H1 (cell line): ENCODE measurements at regions not wholly inside any gene's neighbourhood (a gene's known extent, or its start where the extent isn't known, plus 50 kb on each side); places are given as distances from the start of the nearest gene placed in this dataset.

Experiments used
- CTCF ChIA-PET: fragments of 300-600 bp; sonication (Branson Sonifier 250); formaldehyde crosslinking; loops from one replicate; lab custom pipeline; 2021; ENCODE audit not compliant: partially characterized antibody; lab: Charles Lee
- POLR2A ChIA-PET: fragments of 300-600 bp; sonication (Branson Sonifier 250); formaldehyde crosslinking; loops from one replicate; lab custom pipeline; 2021; ENCODE audit warnings: inconsistent platforms; ENCODE audit not compliant: partially characterized antibody; lab: Charles Lee
- DNase-seq, 2 experiments: peaks; one replicate each; pipeline versions ENCODE4 v3.0.0 to v3.0.0-alpha.2; 2010 to 2022; ENCODE audit warnings: low spot score in 2 of 2, low read depth in 1 of 2, mixed read lengths in 1 of 2
- FAIRE-seq: peaks from 2 replicates; lab custom pipeline; 2011; peaks lifted over from hg19 to GRCh38; lab: Jason Lieb, UNC
- H2AFZ ChIP-seq: 2 replicates; pipeline ENCODE4 v1.8.1; 2012; ENCODE audit warnings: low read length, inconsistent platforms
- H2AK5ac ChIP-seq: 2 replicates; pipeline ENCODE4 v1.6.1; 2013; ENCODE audit warnings: low read depth, low read length
- H2BK120ac ChIP-seq: replicated peaks from 2 replicates; pipeline ENCODE3; 2013; ENCODE audit warnings: low read depth, low read length, inconsistent platforms
- H2BK12ac ChIP-seq: 2 replicates; pipeline ENCODE4 v1.6.1; 2013; ENCODE audit warnings: low read depth, low read length
- H2BK15ac ChIP-seq: 2 replicates; pipeline ENCODE4 v1.6.1; 2013; ENCODE audit warnings: low read length
- H2BK20ac ChIP-seq: 2 replicates; pipeline ENCODE4 v1.6.1; 2013; ENCODE audit warnings: low read length
- H2BK5ac ChIP-seq: 2 replicates; pipeline ENCODE4 v1.6.1; 2013; ENCODE audit warnings: low read depth, low read length
- H3K14ac ChIP-seq: 2 replicates; pipeline ENCODE4 v1.6.1; 2013; ENCODE audit warnings: inconsistent platforms; ENCODE audit not compliant: insufficient read length
- H3K18ac ChIP-seq: 2 replicates; pipeline ENCODE4 v1.6.1; 2013; ENCODE audit warnings: low read length; ENCODE audit errors: extremely low read depth
- H3K23ac ChIP-seq: 2 replicates; pipeline ENCODE4 v1.6.1; 2013; ENCODE audit warnings: inconsistent platforms; ENCODE audit not compliant: insufficient read length
- H3K23me2 ChIP-seq: 2 replicates; pipeline ENCODE4 v1.6.1; 2013; ENCODE audit warnings: low read depth, low read length
- H3K27ac ChIP-seq: 2 replicates; pipeline ENCODE4 v1.6.1; 2011; ENCODE audit warnings: low read depth, low read length, inconsistent platforms
- H3K27me3 ChIP-seq, 4 experiments: replicated peaks in 1 of 4; 1 replicate in 1 of 4; 2 replicates in 3 of 4; pipeline versions ENCODE4 v1.6.1 to v1.8.1; 2011 to 2013; ENCODE audit warnings: low read length in 3 of 4, mild to moderate bottlenecking in 3 of 4, inconsistent platforms in 2 of 4, mixed read lengths in 2 of 4, moderate library complexity in 1 of 4; ENCODE audit not compliant: control insufficient read depth in 3 of 4, insufficient read depth in 3 of 4; ENCODE audit errors: extremely low read depth in 1 of 4
- H3K36me3 ChIP-seq, 4 experiments: 2 replicates each; pipeline versions ENCODE4 v1.6.1 to v1.8.1; 2011 to 2013; ENCODE audit warnings: mild to moderate bottlenecking in 4 of 4, low read length in 3 of 4, moderate library complexity in 2 of 4, control low read depth in 1 of 4, inconsistent platforms in 1 of 4; ENCODE audit not compliant: insufficient read depth in 4 of 4, control insufficient read depth in 2 of 4
- H3K4ac ChIP-seq: replicated peaks from 2 replicates; pipeline ENCODE3; 2013; ENCODE audit warnings: low read length, low read depth, mixed read lengths, inconsistent platforms; ENCODE audit not compliant: insufficient read length
- H3K4me1 ChIP-seq, 4 experiments: replicated peaks in 1 of 4; 1 replicate in 1 of 4; 2 replicates in 3 of 4; pipeline versions ENCODE4 v1.6.1 to v1.8.1; 2011 to 2013; ENCODE audit warnings: low read length in 3 of 4, inconsistent platforms in 2 of 4, mixed read lengths in 1 of 4; ENCODE audit not compliant: insufficient read depth in 4 of 4, control insufficient read depth in 3 of 4
- H3K4me2 ChIP-seq, 2 experiments: 2 replicates each; pipeline versions ENCODE4 v1.6.1 to v1.8.1; 2011 to 2013; ENCODE audit warnings: low read depth in 2 of 2, low read length in 2 of 2, control low read depth in 1 of 2, inconsistent platforms in 1 of 2, mild to moderate bottlenecking in 1 of 2; ENCODE audit not compliant: insufficient read depth in 1 of 2
- H3K4me3 ChIP-seq, 4 experiments: fragments of 200-600, 300-600 bp in 1 of 4; sonication (generic), shearing (Covaris generic), sonication (Bioruptor Twin) in 1 of 4; 2 replicates each; pipeline versions ENCODE4 v1.5.1 to v1.8.1; 2011 to 2016; ENCODE audit warnings: low read length in 4 of 4, low read depth in 3 of 4, control low read depth in 2 of 4, inconsistent platforms in 2 of 4, mild to moderate bottlenecking in 2 of 4, mixed read lengths in 1 of 4, moderate library complexity in 1 of 4; ENCODE audit not compliant: insufficient read depth in 2 of 4; ENCODE audit errors: extremely low read depth in 1 of 4
- H3K56ac ChIP-seq: replicated peaks from 2 replicates; pipeline ENCODE3; 2013; ENCODE audit warnings: low read depth, mild to moderate bottlenecking, mixed read lengths, low read length, inconsistent platforms; ENCODE audit not compliant: insufficient read length
- H3K79me1 ChIP-seq: 2 replicates; pipeline ENCODE4 v1.6.1; 2013; ENCODE audit warnings: low read depth, low read length, control low read depth
- H3K79me2 ChIP-seq, 2 experiments: 2 replicates each; pipeline versions ENCODE4 v1.6.1 to v1.8.1; 2012 to 2013; ENCODE audit warnings: low read length in 2 of 2, mild to moderate bottlenecking in 2 of 2, inconsistent platforms in 1 of 2; ENCODE audit not compliant: insufficient read depth in 2 of 2, control insufficient read depth in 1 of 2
- H3K9ac ChIP-seq, 4 experiments: replicated peaks in 1 of 4; 1 replicate in 1 of 4; 2 replicates in 3 of 4; pipeline versions ENCODE4 v1.6.1 to v1.8.1; 2011 to 2013; ENCODE audit warnings: low read depth in 3 of 4, low read length in 3 of 4, control low read depth in 2 of 4, mild to moderate bottlenecking in 2 of 4, moderate library complexity in 2 of 4, inconsistent platforms in 1 of 4; ENCODE audit errors: extremely low read depth in 1 of 4
- H3K9me3 ChIP-seq, 2 experiments: 2 replicates each; pipeline versions ENCODE4 v1.6.1 to v1.8.1; 2012 to 2013; ENCODE audit warnings: mild to moderate bottlenecking in 2 of 2, moderate library complexity in 2 of 2, control low read depth in 1 of 2, inconsistent platforms in 1 of 2, low read depth in 1 of 2, low read length in 1 of 2, mixed read lengths in 1 of 2; ENCODE audit not compliant: insufficient read depth in 2 of 2
- H4K20me1 ChIP-seq, 2 experiments: replicated peaks in 1 of 2; 2 replicates each; pipeline versions ENCODE3 to v1.8.1; 2011 to 2013; ENCODE audit warnings: inconsistent platforms in 2 of 2, low read length in 2 of 2, mild to moderate bottlenecking in 1 of 2; ENCODE audit not compliant: insufficient read depth in 2 of 2, control insufficient read depth in 1 of 2
- H4K5ac ChIP-seq: 2 replicates; pipeline ENCODE4 v1.6.1; 2013; ENCODE audit warnings: low read length, low read depth, mixed read lengths, inconsistent platforms; ENCODE audit not compliant: insufficient read length
- H4K8ac ChIP-seq: 2 replicates; pipeline ENCODE4 v1.8.0; 2013; ENCODE audit warnings: mild to moderate bottlenecking, moderate library complexity, low read length, inconsistent platforms; ENCODE audit not compliant: insufficient read depth; ENCODE audit errors: extremely low read depth
- H4K91ac ChIP-seq: replicated peaks from 2 replicates; pipeline ENCODE3; 2013; ENCODE audit warnings: low read length, mixed read lengths, inconsistent platforms; ENCODE audit not compliant: insufficient read length
- CREB1 ChIP-seq: IDR thresholded peaks from 2 replicates; pipeline ENCODE4 v1.6.1; 2012; ENCODE audit warnings: inconsistent platforms
- HDAC2 ChIP-seq, 2 experiments: fragments of 300-600 bp in 1 of 2; sonication (generic) in 1 of 2; IDR thresholded peaks; 2 replicates each; pipeline ENCODE4 v1.6.1; 2011 to 2012; ENCODE audit warnings: low read depth in 2 of 2, low read length in 2 of 2, mild to moderate bottlenecking in 2 of 2, moderate library complexity in 2 of 2, borderline replicate concordance in 1 of 2, inconsistent platforms in 1 of 2
- SIRT6 ChIP-seq: IDR thresholded peaks from one replicate; pipeline ENCODE4 v1.7.1; 2012; ENCODE audit warnings: low read length, inconsistent platforms
- TBP ChIP-seq: IDR thresholded peaks from 2 replicates; pipeline ENCODE4 v1.6.1; 2011; ENCODE audit warnings: low read depth, low read length, improper control_type of control experiment
- ZNF274 ChIP-seq: IDR thresholded peaks from 2 replicates; pipeline ENCODE4 v1.7.0; 2012; ENCODE audit warnings: low read length, borderline replicate concordance; ENCODE audit errors: extremely low read depth
- WGBS, 2 experiments: shearing (Covaris generic) in 1 of 2; methylation state at CpG; one replicate each; pipeline versions ENCODE4 v1.1.6 to v1.1.7; 2013 to 2015; ENCODE audit warnings: low lambda C conversion rate in 2 of 2, mixed read lengths in 2 of 2, inconsistent platforms in 1 of 2, low coverage in 1 of 2, missing lambda C conversion rate in 1 of 2; ENCODE audit not compliant: insufficient replicate concordance in 2 of 2, insufficient coverage in 1 of 2, insufficient read length in 1 of 2; ENCODE audit errors: extremely low coverage in 1 of 2, missing lambda C conversion rate in 1 of 2; 5-methylcytosine and 5-hydroxymethylcytosine counted together

GRCh38 chr4:20356565-20356964 is 104.9 kb downstream of the SLIT2 start:
- TF ChIP-seq TBP: no peak
- TF ChIP-seq ZNF274: no peak
- TF ChIP-seq CREB1: no peak
- TF ChIP-seq HDAC2 (IDR thresholded peaks at IDR 0.05; ENCODE audit: borderline replicate concordance in 1 of 2, low read depth in 2 of 2, low read length in 2 of 2): no peak
- no peak for TF ChIP-seq SIRT6
- H3K27me3 ChIP-seq: no peaks in the 10 kb centered on the region
- H3K18ac ChIP-seq: no peak overlapping the region
- H4K20me1 ChIP-seq: no peaks in the 10 kb centered on the region
- H4K8ac ChIP-seq: no peak overlapping the region
- no peak overlapping the region for H2BK12ac ChIP-seq
- peaks cover 0 to 1% (median 0%) of the 10 kb centered on the region in 4 experiments; a peak in 4 of 7 replicates for H3K4me1 ChIP-seq
- no peak overlapping the region for H2BK5ac ChIP-seq
- no peaks in the 10 kb centered on the region; the same call in 1 of the 2 replicates for H3K23me2 ChIP-seq
- DNase-seq: no peak
- no peak overlapping the region for H3K27ac ChIP-seq
- ChIA-PET POLR2A (no interaction called here), CTCF (no interaction called here)
- H3K23ac ChIP-seq: no peak overlapping the region
- no peak overlapping the region for H3K4ac ChIP-seq
- H2BK120ac ChIP-seq: no peak overlapping the region
- H4K91ac ChIP-seq: no peak overlapping the region
- no peak overlapping the region for H3K9ac ChIP-seq
- WGBS, 2 experiments: 92% methylated on average over 3 of the region's 3 CpGs; no CpG with 5 or more reads in 1 of the 2 experiments
- H3K79me2 ChIP-seq: no peaks in the 10 kb centered on the region
- no peak overlapping the region for H3K4me3 ChIP-seq
- no peak overlapping the region for H4K5ac ChIP-seq
- H3K9me3 ChIP-seq: no peaks in the 10 kb centered on the region
- no peak overlapping the region for H3K4me2 ChIP-seq
- H2AFZ ChIP-seq: no peak overlapping the region
- no peak overlapping the region for H3K14ac ChIP-seq
- FAIRE-seq: no peak
- H2BK15ac ChIP-seq: no peak overlapping the region
- H2AK5ac ChIP-seq: no peak overlapping the region
- H3K56ac ChIP-seq: no peak overlapping the region
- no peak overlapping the region for H2BK20ac ChIP-seq
- no peaks in the 10 kb centered on the region for H3K79me1 ChIP-seq
- no peaks in the 10 kb centered on the region for H3K36me3 ChIP-seq
